Breast epithelium (tissue), 3 donors: ENCODE measurements at regions not wholly inside any gene's neighbourhood (a gene's known extent, or its start where the extent isn't known, plus 50 kb on each side); places are given as distances from the start of the nearest gene placed in this dataset.

Experiments
- POLR2A ChIP-seq: fragments of 450-650 bp; IDR thresholded peaks from one replicate; pipeline ENCODE4 v1.6.1; 2016; ENCODE audit warnings: antibody characterized with exemption, mild to moderate bottlenecking, moderate library complexity
- POLR2AphosphoS5 ChIP-seq, 3 donors: sonication (generic); formaldehyde crosslinking; IDR thresholded peaks; one replicate each; pipeline ENCODE4 v1.6.1; 2017; ENCODE audit warnings: antibody characterized with exemption in 3 of 3
- TF ChIP-seq, protein P1 (sequence below), 3 donors: fragments of 450-650 bp; IDR thresholded peaks; one replicate each; pipeline ENCODE4 v1.5.1; 2016 to 2017; ENCODE audit warnings: antibody characterized with exemption in 3 of 3, mild to moderate bottlenecking in 3 of 3, moderate library complexity in 3 of 3

DNA sequence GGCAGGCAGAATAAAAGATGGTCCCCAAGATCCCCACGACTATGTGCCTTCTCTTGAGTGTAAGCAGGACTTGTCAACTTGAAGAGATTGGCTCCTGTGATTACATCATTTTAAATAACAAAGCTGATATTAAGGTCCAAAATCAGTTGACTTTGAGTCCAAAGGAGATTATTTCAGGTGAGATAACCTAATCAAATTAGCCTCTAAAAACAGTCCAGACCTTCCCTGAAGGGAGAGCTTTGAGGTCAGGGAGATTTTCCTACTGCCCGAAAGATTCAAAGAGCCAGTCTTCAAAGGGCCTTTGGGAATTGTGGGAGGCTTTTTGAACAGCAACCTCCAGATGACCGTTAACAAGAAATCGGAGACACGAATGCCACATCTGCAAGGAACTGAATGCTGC lies 51.5 kb upstream of the NCAM2 start:
- TF ChIP-seq, protein P1, sequence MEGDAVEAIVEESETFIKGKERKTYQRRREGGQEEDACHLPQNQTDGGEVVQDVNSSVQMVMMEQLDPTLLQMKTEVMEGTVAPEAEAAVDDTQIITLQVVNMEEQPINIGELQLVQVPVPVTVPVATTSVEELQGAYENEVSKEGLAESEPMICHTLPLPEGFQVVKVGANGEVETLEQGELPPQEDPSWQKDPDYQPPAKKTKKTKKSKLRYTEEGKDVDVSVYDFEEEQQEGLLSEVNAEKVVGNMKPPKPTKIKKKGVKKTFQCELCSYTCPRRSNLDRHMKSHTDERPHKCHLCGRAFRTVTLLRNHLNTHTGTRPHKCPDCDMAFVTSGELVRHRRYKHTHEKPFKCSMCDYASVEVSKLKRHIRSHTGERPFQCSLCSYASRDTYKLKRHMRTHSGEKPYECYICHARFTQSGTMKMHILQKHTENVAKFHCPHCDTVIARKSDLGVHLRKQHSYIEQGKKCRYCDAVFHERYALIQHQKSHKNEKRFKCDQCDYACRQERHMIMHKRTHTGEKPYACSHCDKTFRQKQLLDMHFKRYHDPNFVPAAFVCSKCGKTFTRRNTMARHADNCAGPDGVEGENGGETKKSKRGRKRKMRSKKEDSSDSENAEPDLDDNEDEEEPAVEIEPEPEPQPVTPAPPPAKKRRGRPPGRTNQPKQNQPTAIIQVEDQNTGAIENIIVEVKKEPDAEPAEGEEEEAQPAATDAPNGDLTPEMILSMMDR (IDR thresholded peaks at IDR 0.05): no peak
- no peak for TF ChIP-seq POLR2A
- no peak for TF ChIP-seq POLR2AphosphoS5 (IDR thresholded peaks at IDR 0.05)
